H1 (cell line): ENCODE measurements at regions not wholly inside any gene's neighbourhood (a gene's known extent, or its start where the extent isn't known, plus 50 kb on each side); places are given as distances from the start of the nearest gene placed in this dataset.

Experiments used
- CTCF ChIA-PET: fragments of 300-600 bp; sonication (Branson Sonifier 250); formaldehyde crosslinking; loops from one replicate; lab custom pipeline; 2021; ENCODE audit not compliant: partially characterized antibody; lab: Charles Lee
- POLR2A ChIA-PET: fragments of 300-600 bp; sonication (Branson Sonifier 250); formaldehyde crosslinking; loops from one replicate; lab custom pipeline; 2021; ENCODE audit warnings: inconsistent platforms; ENCODE audit not compliant: partially characterized antibody; lab: Charles Lee
- DNase-seq, 2 experiments: peaks; one replicate each; pipeline versions ENCODE4 v3.0.0 to v3.0.0-alpha.2; 2010 to 2022; ENCODE audit warnings: low spot score in 2 of 2, low read depth in 1 of 2, mixed read lengths in 1 of 2
- FAIRE-seq: peaks from 2 replicates; lab custom pipeline; 2011; peaks lifted over from hg19 to GRCh38; lab: Jason Lieb, UNC
- H2AFZ ChIP-seq: 2 replicates; pipeline ENCODE4 v1.8.1; 2012; ENCODE audit warnings: low read length, inconsistent platforms
- H2AK5ac ChIP-seq: 2 replicates; pipeline ENCODE4 v1.6.1; 2013; ENCODE audit warnings: low read depth, low read length
- H2BK120ac ChIP-seq: replicated peaks from 2 replicates; pipeline ENCODE3; 2013; ENCODE audit warnings: low read depth, low read length, inconsistent platforms
- H2BK12ac ChIP-seq: 2 replicates; pipeline ENCODE4 v1.6.1; 2013; ENCODE audit warnings: low read depth, low read length
- H2BK15ac ChIP-seq: 2 replicates; pipeline ENCODE4 v1.6.1; 2013; ENCODE audit warnings: low read length
- H2BK20ac ChIP-seq: 2 replicates; pipeline ENCODE4 v1.6.1; 2013; ENCODE audit warnings: low read length
- H2BK5ac ChIP-seq: 2 replicates; pipeline ENCODE4 v1.6.1; 2013; ENCODE audit warnings: low read depth, low read length
- H3K14ac ChIP-seq: 2 replicates; pipeline ENCODE4 v1.6.1; 2013; ENCODE audit warnings: inconsistent platforms; ENCODE audit not compliant: insufficient read length
- H3K18ac ChIP-seq: 2 replicates; pipeline ENCODE4 v1.6.1; 2013; ENCODE audit warnings: low read length; ENCODE audit errors: extremely low read depth
- H3K23ac ChIP-seq: 2 replicates; pipeline ENCODE4 v1.6.1; 2013; ENCODE audit warnings: inconsistent platforms; ENCODE audit not compliant: insufficient read length
- H3K23me2 ChIP-seq: 2 replicates; pipeline ENCODE4 v1.6.1; 2013; ENCODE audit warnings: low read depth, low read length
- H3K27ac ChIP-seq: 2 replicates; pipeline ENCODE4 v1.6.1; 2011; ENCODE audit warnings: low read depth, low read length, inconsistent platforms
- H3K27me3 ChIP-seq, 4 experiments: replicated peaks in 1 of 4; 1 replicate in 1 of 4; 2 replicates in 3 of 4; pipeline versions ENCODE4 v1.6.1 to v1.8.1; 2011 to 2013; ENCODE audit warnings: low read length in 3 of 4, mild to moderate bottlenecking in 3 of 4, inconsistent platforms in 2 of 4, mixed read lengths in 2 of 4, moderate library complexity in 1 of 4; ENCODE audit not compliant: control insufficient read depth in 3 of 4, insufficient read depth in 3 of 4; ENCODE audit errors: extremely low read depth in 1 of 4
- H3K36me3 ChIP-seq, 4 experiments: 2 replicates each; pipeline versions ENCODE4 v1.6.1 to v1.8.1; 2011 to 2013; ENCODE audit warnings: mild to moderate bottlenecking in 4 of 4, low read length in 3 of 4, moderate library complexity in 2 of 4, control low read depth in 1 of 4, inconsistent platforms in 1 of 4; ENCODE audit not compliant: insufficient read depth in 4 of 4, control insufficient read depth in 2 of 4
- H3K4ac ChIP-seq: replicated peaks from 2 replicates; pipeline ENCODE3; 2013; ENCODE audit warnings: low read length, low read depth, mixed read lengths, inconsistent platforms; ENCODE audit not compliant: insufficient read length
- H3K4me1 ChIP-seq, 4 experiments: replicated peaks in 1 of 4; 1 replicate in 1 of 4; 2 replicates in 3 of 4; pipeline versions ENCODE4 v1.6.1 to v1.8.1; 2011 to 2013; ENCODE audit warnings: low read length in 3 of 4, inconsistent platforms in 2 of 4, mixed read lengths in 1 of 4; ENCODE audit not compliant: insufficient read depth in 4 of 4, control insufficient read depth in 3 of 4
- H3K4me2 ChIP-seq, 2 experiments: 2 replicates each; pipeline versions ENCODE4 v1.6.1 to v1.8.1; 2011 to 2013; ENCODE audit warnings: low read depth in 2 of 2, low read length in 2 of 2, control low read depth in 1 of 2, inconsistent platforms in 1 of 2, mild to moderate bottlenecking in 1 of 2; ENCODE audit not compliant: insufficient read depth in 1 of 2
- H3K4me3 ChIP-seq, 4 experiments: fragments of 200-600, 300-600 bp in 1 of 4; sonication (generic), shearing (Covaris generic), sonication (Bioruptor Twin) in 1 of 4; 2 replicates each; pipeline versions ENCODE4 v1.5.1 to v1.8.1; 2011 to 2016; ENCODE audit warnings: low read length in 4 of 4, low read depth in 3 of 4, control low read depth in 2 of 4, inconsistent platforms in 2 of 4, mild to moderate bottlenecking in 2 of 4, mixed read lengths in 1 of 4, moderate library complexity in 1 of 4; ENCODE audit not compliant: insufficient read depth in 2 of 4; ENCODE audit errors: extremely low read depth in 1 of 4
- H3K56ac ChIP-seq: replicated peaks from 2 replicates; pipeline ENCODE3; 2013; ENCODE audit warnings: low read depth, mild to moderate bottlenecking, mixed read lengths, low read length, inconsistent platforms; ENCODE audit not compliant: insufficient read length
- H3K79me1 ChIP-seq: 2 replicates; pipeline ENCODE4 v1.6.1; 2013; ENCODE audit warnings: low read depth, low read length, control low read depth
- H3K79me2 ChIP-seq, 2 experiments: 2 replicates each; pipeline versions ENCODE4 v1.6.1 to v1.8.1; 2012 to 2013; ENCODE audit warnings: low read length in 2 of 2, mild to moderate bottlenecking in 2 of 2, inconsistent platforms in 1 of 2; ENCODE audit not compliant: insufficient read depth in 2 of 2, control insufficient read depth in 1 of 2
- H3K9ac ChIP-seq, 4 experiments: replicated peaks in 1 of 4; 1 replicate in 1 of 4; 2 replicates in 3 of 4; pipeline versions ENCODE4 v1.6.1 to v1.8.1; 2011 to 2013; ENCODE audit warnings: low read depth in 3 of 4, low read length in 3 of 4, control low read depth in 2 of 4, mild to moderate bottlenecking in 2 of 4, moderate library complexity in 2 of 4, inconsistent platforms in 1 of 4; ENCODE audit errors: extremely low read depth in 1 of 4
- H3K9me3 ChIP-seq, 2 experiments: 2 replicates each; pipeline versions ENCODE4 v1.6.1 to v1.8.1; 2012 to 2013; ENCODE audit warnings: mild to moderate bottlenecking in 2 of 2, moderate library complexity in 2 of 2, control low read depth in 1 of 2, inconsistent platforms in 1 of 2, low read depth in 1 of 2, low read length in 1 of 2, mixed read lengths in 1 of 2; ENCODE audit not compliant: insufficient read depth in 2 of 2
- H4K20me1 ChIP-seq, 2 experiments: replicated peaks in 1 of 2; 2 replicates each; pipeline versions ENCODE3 to v1.8.1; 2011 to 2013; ENCODE audit warnings: inconsistent platforms in 2 of 2, low read length in 2 of 2, mild to moderate bottlenecking in 1 of 2; ENCODE audit not compliant: insufficient read depth in 2 of 2, control insufficient read depth in 1 of 2
- H4K5ac ChIP-seq: 2 replicates; pipeline ENCODE4 v1.6.1; 2013; ENCODE audit warnings: low read length, low read depth, mixed read lengths, inconsistent platforms; ENCODE audit not compliant: insufficient read length
- H4K8ac ChIP-seq: 2 replicates; pipeline ENCODE4 v1.8.0; 2013; ENCODE audit warnings: mild to moderate bottlenecking, moderate library complexity, low read length, inconsistent platforms; ENCODE audit not compliant: insufficient read depth; ENCODE audit errors: extremely low read depth
- H4K91ac ChIP-seq: replicated peaks from 2 replicates; pipeline ENCODE3; 2013; ENCODE audit warnings: low read length, mixed read lengths, inconsistent platforms; ENCODE audit not compliant: insufficient read length
- ATF3 ChIP-seq: IDR thresholded peaks from 2 replicates; pipeline ENCODE4 v1.6.1; 2011; ENCODE audit warnings: low read depth, mild to moderate bottlenecking, low read length; ENCODE audit not compliant: insufficient read depth
- BACH1 ChIP-seq: IDR thresholded peaks from 2 replicates; pipeline ENCODE4 v1.6.1; 2012; ENCODE audit warnings: low read length, improper control_type of control experiment
- BCL11A ChIP-seq, 2 experiments: IDR thresholded peaks; one replicate each; pipeline ENCODE4 v1.6.1; 2011; ENCODE audit warnings: low read depth in 2 of 2, low read length in 2 of 2, mild to moderate bottlenecking in 2 of 2
- CBX5 ChIP-seq: fragments of 300-800, 300-1000 bp; sonication (generic); IDR thresholded peaks from 2 replicates; pipeline ENCODE4 v1.7.1; 2016; ENCODE audit warnings: antibody characterized with exemption, low read length, low read depth
- CHD2 ChIP-seq: IDR thresholded peaks from 2 replicates; pipeline ENCODE4 v1.6.1; 2012; ENCODE audit warnings: low read length, improper control_type of control experiment
- HDAC6 ChIP-seq: IDR thresholded peaks from one replicate; pipeline ENCODE4 v1.7.1; 2012; ENCODE audit warnings: low read depth, mild to moderate bottlenecking, inconsistent platforms, low read length, moderate library complexity
- JUN ChIP-seq: IDR thresholded peaks from 2 replicates; pipeline ENCODE4 v1.6.1; 2011; ENCODE audit warnings: low read depth, mild to moderate bottlenecking, improper control_type of control experiment, low read length
- KDM1A ChIP-seq: fragments of 200-600, 300-600 bp; sonication (generic); IDR thresholded peaks from 2 replicates; pipeline ENCODE4 v1.7.1; 2016; ENCODE audit warnings: mild to moderate bottlenecking, low read length, borderline replicate concordance
- KDM4A ChIP-seq: IDR thresholded peaks from one replicate; pipeline ENCODE4 v1.7.1; 2012; ENCODE audit warnings: low read depth, mild to moderate bottlenecking, moderate library complexity, low read length, inconsistent platforms; ENCODE audit not compliant: severe bottlenecking
- MAFK ChIP-seq: IDR thresholded peaks from 2 replicates; pipeline ENCODE4 v1.6.1; 2012; ENCODE audit warnings: low read depth, mild to moderate bottlenecking, improper control_type of control experiment, low read length
- NANOG ChIP-seq: IDR thresholded peaks from 2 replicates; pipeline ENCODE4 v1.6.1; 2011; ENCODE audit warnings: low read length, low read depth, mild to moderate bottlenecking, inconsistent platforms; ENCODE audit not compliant: insufficient read depth, poor library complexity, severe bottlenecking
- NRF1 ChIP-seq: IDR thresholded peaks from 2 replicates; pipeline ENCODE4 v1.6.1; 2011; ENCODE audit warnings: mild to moderate bottlenecking, low read depth, low read length, improper control_type of control experiment
- SIX5 ChIP-seq: IDR thresholded peaks from 2 replicates; pipeline ENCODE4 v1.6.1; 2011; ENCODE audit warnings: mild to moderate bottlenecking, low read depth, low read length
- SP1 ChIP-seq: IDR thresholded peaks from 2 replicates; pipeline ENCODE4 v1.6.1; 2011; ENCODE audit warnings: low read depth, low read length
- SP2 ChIP-seq: IDR thresholded peaks from 2 replicates; pipeline ENCODE4 v1.6.1; 2012; ENCODE audit warnings: mild to moderate bottlenecking, low read length, inconsistent platforms
- YY1 ChIP-seq: IDR thresholded peaks from 2 replicates; pipeline ENCODE4 v1.6.1; 2011; ENCODE audit warnings: low read depth, mild to moderate bottlenecking, low read length
- WGBS, 2 experiments: shearing (Covaris generic) in 1 of 2; methylation state at CpG; one replicate each; pipeline versions ENCODE4 v1.1.6 to v1.1.7; 2013 to 2015; ENCODE audit warnings: low lambda C conversion rate in 2 of 2, mixed read lengths in 2 of 2, inconsistent platforms in 1 of 2, low coverage in 1 of 2, missing lambda C conversion rate in 1 of 2; ENCODE audit not compliant: insufficient replicate concordance in 2 of 2, insufficient coverage in 1 of 2, insufficient read length in 1 of 2; ENCODE audit errors: extremely low coverage in 1 of 2, missing lambda C conversion rate in 1 of 2; 5-methylcytosine and 5-hydroxymethylcytosine counted together

- no peak overlapping the region for H3K56ac ChIP-seq
- no peak overlapping the region for H2BK15ac ChIP-seq
- H3K79me2 ChIP-seq: no peaks in the 10 kb centered on the region
- H3K79me1 ChIP-seq: no peaks in the 10 kb centered on the region
- no peak for FAIRE-seq
- H3K9ac ChIP-seq: no peak overlapping the region
- H3K4me3 ChIP-seq: no peak overlapping the region
- no peak overlapping the region for H3K18ac ChIP-seq
- H2BK12ac ChIP-seq: no peak overlapping the region
- H3K27ac ChIP-seq: no peak overlapping the region
- H3K4me1 ChIP-seq: no peaks in the 10 kb centered on the region
- H3K23ac ChIP-seq: no peak overlapping the region
- H3K27me3 ChIP-seq: no peaks in the 10 kb centered on the region
- H2AFZ ChIP-seq: no peak overlapping the region
- no peaks in the 10 kb centered on the region for H4K20me1 ChIP-seq
- H2BK5ac ChIP-seq: no peak overlapping the region
- WGBS, 2 experiments: 97% methylated on average over 7 of the region's 7 CpGs; no CpG with 5 or more reads in 1 of the 2 experiments
- H4K91ac ChIP-seq: no peak overlapping the region
- no peak overlapping the region for H2AK5ac ChIP-seq
- CTCF ChIA-PET: no interaction called here
- no peak for DNase-seq
- no peak overlapping the region for H3K14ac ChIP-seq
- POLR2A ChIA-PET: no interaction called here
- no peaks in the 10 kb centered on the region for H3K23me2 ChIP-seq
- no peaks in the 10 kb centered on the region for H3K9me3 ChIP-seq
- H4K5ac ChIP-seq: no peak overlapping the region
- H3K4ac ChIP-seq: no peak overlapping the region
- H2BK120ac ChIP-seq: no peak overlapping the region
- no peak overlapping the region for H4K8ac ChIP-seq
- H2BK20ac ChIP-seq: no peak overlapping the region
- H3K4me2 ChIP-seq: no peak overlapping the region
- H3K36me3 ChIP-seq: no peaks in the 10 kb centered on the region
- TF ChIP-seq SP2 (no peak), BACH1 (no peak), ATF3 (no peak), MAFK (no peak), CBX5 (no peak), JUN (no peak), KDM1A (no peak), NANOG (no peak), HDAC6 (no peak), CHD2 (no peak), SIX5 (no peak), YY1 (no peak), KDM4A (no peak), SP1 (no peak), NRF1 (no peak), BCL11A (IDR thresholded peaks at IDR 0.05; ENCODE audit: low read depth in 2 of 2, low read length in 2 of 2) (no peak)
Observed at GRCh38 chr9:13786131-13786530, 506.6 kb upstream of the MPDZ start.
